Keratinocyte (primary cell): ENCODE measurements at regions not wholly inside any gene's neighbourhood (a gene's known extent, or its start where the extent isn't known, plus 50 kb on each side); places are given as distances from the start of the nearest gene placed in this dataset.
"Not testable (repeated sequence)": the region's sequence is repeated elsewhere in the genome, so short reads cannot be mapped to it uniquely, and the experiment has no call there.

ENCODE experiments used
- DNase-seq: peaks from one replicate; pipeline ENCODE4 v3.0.0-alpha.2; 2011; ENCODE audit warnings: low read depth, missing footprints, low spot score
- FAIRE-seq: peaks from 2 replicates; lab custom pipeline; 2011; peaks lifted over from hg19 to GRCh38; lab: Jason Lieb, UNC
- H2AFZ ChIP-seq: 2 replicates; pipeline ENCODE4 v1.6.0; 2012; ENCODE audit warnings: low read length, control low read depth, inconsistent platforms; ENCODE audit not compliant: control insufficient read depth
- H3K27ac ChIP-seq: 2 replicates; pipeline ENCODE4 v1.5.1; 2011; ENCODE audit warnings: low read length; ENCODE audit not compliant: control insufficient read depth, insufficient read depth
- H3K27me3 ChIP-seq: 3 replicates; pipeline ENCODE4 v1.6.0; 2011; ENCODE audit warnings: low read length; ENCODE audit not compliant: control insufficient read depth, insufficient read depth; ENCODE audit errors: extremely low read depth
- H3K36me3 ChIP-seq, 2 experiments: 2 replicates in 1 of 2; 3 replicates in 1 of 2; pipeline ENCODE4 v1.5.1; 2011; ENCODE audit warnings: low read length in 2 of 2, mild to moderate bottlenecking in 1 of 2; ENCODE audit not compliant: control insufficient read depth in 2 of 2, insufficient read depth in 2 of 2; ENCODE audit errors: extremely low read depth in 1 of 2
- H3K4me1 ChIP-seq: 3 replicates; pipeline ENCODE4 v1.5.1; 2011; ENCODE audit warnings: low read length; ENCODE audit not compliant: control insufficient read depth, insufficient read depth; ENCODE audit errors: extremely low read depth
- H3K4me2 ChIP-seq: 3 replicates; pipeline ENCODE4 v1.6.0; 2011; ENCODE audit warnings: low read depth, low read length; ENCODE audit not compliant: control insufficient read depth, insufficient read depth; ENCODE audit errors: extremely low read depth
- H3K4me3 ChIP-seq, 3 experiments: fragments of 200-600 bp in 1 of 3; sonication (generic) in 1 of 3; 2 replicates in 2 of 3; 3 replicates in 1 of 3; pipeline ENCODE4 v1.5.1; 2011 to 2016; ENCODE audit warnings: low read length in 3 of 3, mild to moderate bottlenecking in 3 of 3, control low read depth in 2 of 3, inconsistent platforms in 1 of 3, low read depth in 1 of 3, mixed read lengths in 1 of 3, mixed run types in 1 of 3, moderate library complexity in 1 of 3; ENCODE audit not compliant: control insufficient read depth in 2 of 3, insufficient read depth in 2 of 3; ENCODE audit errors: extremely low read depth in 1 of 3
- H3K79me2 ChIP-seq: 2 replicates; pipeline ENCODE4 v1.6.0; 2012; ENCODE audit warnings: low read length; ENCODE audit not compliant: control insufficient read depth, insufficient read depth
- H3K9ac ChIP-seq: 3 replicates; pipeline ENCODE4 v1.6.0; 2011; ENCODE audit warnings: low read length; ENCODE audit not compliant: control insufficient read depth, insufficient read depth; ENCODE audit errors: extremely low read depth
- H3K9me1 ChIP-seq: 3 replicates; pipeline ENCODE4 v1.6.0; 2011; ENCODE audit warnings: low read length; ENCODE audit not compliant: control insufficient read depth, insufficient read depth; ENCODE audit errors: extremely low read depth
- H3K9me3 ChIP-seq: 2 replicates; pipeline ENCODE4 v1.5.1; 2012; ENCODE audit warnings: low read depth, low read length; ENCODE audit not compliant: control insufficient read depth
- H4K20me1 ChIP-seq: 3 replicates; pipeline ENCODE4 v1.6.0; 2011; ENCODE audit warnings: low read length; ENCODE audit not compliant: control insufficient read depth, insufficient read depth; ENCODE audit errors: extremely low read depth
- EZH2 ChIP-seq: IDR thresholded peaks from one replicate; pipeline ENCODE4 v1.6.1; 2012; ENCODE audit warnings: inconsistent platforms, mild to moderate bottlenecking, low read length, moderate library complexity
- dilution Hi-C: fragments of 300-500 bp; cut with MboI; formaldehyde crosslinking; loops from one replicate; pipeline ENCODE4 v1.7.0; 2020; ENCODE audit warnings: low sequenced_read_pairs; ENCODE audit not compliant: extremely low pct_ligation_motif_present
- TF ChIP-seq, protein P1 (sequence below), 3 experiments: IDR thresholded peaks in 1 of 3; conservative IDR thresholded peaks in 1 of 3; optimal IDR thresholded peaks in 1 of 3; 2 replicates in 2 of 3; 3 replicates in 1 of 3; pipeline versions ENCODE3 to v1.5.1; 2011; ENCODE audit warnings: low read length in 3 of 3, mild to moderate bottlenecking in 3 of 3, moderate library complexity in 2 of 3, control low read depth in 1 of 3, inconsistent platforms in 1 of 3; ENCODE audit not compliant: insufficient read depth in 2 of 3; ENCODE audit errors: extremely low read depth in 1 of 3

- H3K36me3 ChIP-seq = no peaks in the 10 kb centered on the region
- no peaks in the 10 kb centered on the region for H3K9me3 ChIP-seq
- H3K4me1 ChIP-seq = no peaks in the 10 kb centered on the region
- TF ChIP-seq, protein P1, sequence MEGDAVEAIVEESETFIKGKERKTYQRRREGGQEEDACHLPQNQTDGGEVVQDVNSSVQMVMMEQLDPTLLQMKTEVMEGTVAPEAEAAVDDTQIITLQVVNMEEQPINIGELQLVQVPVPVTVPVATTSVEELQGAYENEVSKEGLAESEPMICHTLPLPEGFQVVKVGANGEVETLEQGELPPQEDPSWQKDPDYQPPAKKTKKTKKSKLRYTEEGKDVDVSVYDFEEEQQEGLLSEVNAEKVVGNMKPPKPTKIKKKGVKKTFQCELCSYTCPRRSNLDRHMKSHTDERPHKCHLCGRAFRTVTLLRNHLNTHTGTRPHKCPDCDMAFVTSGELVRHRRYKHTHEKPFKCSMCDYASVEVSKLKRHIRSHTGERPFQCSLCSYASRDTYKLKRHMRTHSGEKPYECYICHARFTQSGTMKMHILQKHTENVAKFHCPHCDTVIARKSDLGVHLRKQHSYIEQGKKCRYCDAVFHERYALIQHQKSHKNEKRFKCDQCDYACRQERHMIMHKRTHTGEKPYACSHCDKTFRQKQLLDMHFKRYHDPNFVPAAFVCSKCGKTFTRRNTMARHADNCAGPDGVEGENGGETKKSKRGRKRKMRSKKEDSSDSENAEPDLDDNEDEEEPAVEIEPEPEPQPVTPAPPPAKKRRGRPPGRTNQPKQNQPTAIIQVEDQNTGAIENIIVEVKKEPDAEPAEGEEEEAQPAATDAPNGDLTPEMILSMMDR (optimal IDR thresholded peaks at IDR 0.05 in 1 of 3, IDR thresholded peaks at IDR 0.05 in 1 of 3, conservative IDR thresholded peaks at IDR 0.05 in 1 of 3; ENCODE audit: extremely low read depth in 1 of 3, insufficient read depth in 2 of 3, low read length in 3 of 3) = no peak
- no peak for TF ChIP-seq EZH2
- no peak overlapping the region for H2AFZ ChIP-seq
- dilution Hi-C loops = no loop called here
- no peak overlapping the region for H3K4me2 ChIP-seq
- no peaks in the 10 kb centered on the region for H3K27me3 ChIP-seq
- H3K79me2 ChIP-seq = no peaks in the 10 kb centered on the region
- H3K9ac ChIP-seq = no peak overlapping the region
- no peaks in the 10 kb centered on the region for H4K20me1 ChIP-seq
- DNase-seq (no peak), FAIRE-seq (no peak)
- H3K27ac ChIP-seq = no peak overlapping the region
- H3K4me3 ChIP-seq = no peak overlapping the region
- H3K9me1 ChIP-seq = no peaks in the 10 kb centered on the region
Measured at GRCh38 chr6:81889377-81890053, 137.0 kb upstream of the TENT5A start.

DNA sequence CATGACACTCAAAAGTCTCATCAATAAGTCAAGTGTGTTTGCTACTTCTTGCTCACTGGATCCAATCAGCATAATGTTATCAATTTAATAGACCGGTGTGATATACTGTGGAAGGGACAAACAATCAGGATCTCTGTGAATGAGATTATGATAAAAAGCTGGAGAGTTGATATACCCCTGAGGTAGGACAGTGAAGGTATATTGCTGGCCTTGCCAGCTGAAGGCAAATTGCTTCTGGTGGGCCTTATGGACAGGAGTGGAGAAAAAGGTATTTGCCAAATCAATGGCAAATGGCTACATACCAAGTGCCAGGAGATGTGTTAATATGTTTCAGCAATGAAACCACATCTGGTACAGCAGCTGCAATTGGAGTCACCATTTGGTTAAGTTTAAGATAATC, 134.4 kb upstream of the TENT5A start:
- H3K9me3 ChIP-seq, H3K9me1 ChIP-seq, H3K79me2 ChIP-seq, H3K36me3 ChIP-seq, H3K27me3 ChIP-seq, H4K20me1 ChIP-seq, H2AFZ ChIP-seq, H3K4me2 ChIP-seq, H3K9ac ChIP-seq, FAIRE-seq, H3K4me1 ChIP-seq, dilution Hi-C loops, H3K27ac ChIP-seq, H3K4me3 ChIP-seq, DNase-seq: not testable (repeated sequence)

DNA sequence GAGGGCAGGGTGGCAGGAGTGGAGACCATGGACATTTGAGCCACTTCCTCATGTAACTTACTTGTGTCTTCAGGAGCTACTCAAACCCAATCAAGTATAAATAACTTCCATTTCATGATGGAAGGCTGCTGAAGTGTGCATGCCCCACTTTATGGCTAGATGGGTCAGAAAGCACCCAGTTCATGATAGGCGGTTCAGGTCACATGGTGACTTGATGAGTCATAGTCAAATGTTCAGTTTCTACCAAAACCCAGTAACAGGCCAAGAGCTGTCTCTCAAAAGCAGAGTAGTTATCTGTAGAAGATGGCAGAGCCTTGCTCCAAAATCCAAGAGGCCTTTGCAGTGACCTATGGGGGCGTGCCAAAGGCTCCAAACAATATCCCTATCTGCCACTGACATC, 133.7 kb upstream of the TENT5A start:
- Histone ChIP-seq H3K79me2 (no peaks in the 10 kb centered on the region), H3K27ac (no peak overlapping the region), H4K20me1 (no peaks in the 10 kb centered on the region), H2AFZ (no peak overlapping the region), H3K36me3 (no peaks in the 10 kb centered on the region), H3K9me1 (no peaks in the 10 kb centered on the region), H3K4me2 (no peak overlapping the region), H3K9ac (no peak overlapping the region), H3K4me3 (no peak overlapping the region), H3K4me1 (no peaks in the 10 kb centered on the region), H3K27me3 (no peaks in the 10 kb centered on the region), H3K9me3 (no peaks in the 10 kb centered on the region)
- DNase-seq (no peak), FAIRE-seq (no peak)
- dilution Hi-C loops = no loop called here
- TF ChIP-seq EZH2 = no peak
- TF ChIP-seq, protein P1 (optimal IDR thresholded peaks at IDR 0.05 in 1 of 3, IDR thresholded peaks at IDR 0.05 in 1 of 3, conservative IDR thresholded peaks at IDR 0.05 in 1 of 3; ENCODE audit: extremely low read depth in 1 of 3, insufficient read depth in 2 of 3, low read length in 3 of 3) = no peak
